Ammon's horn (tissue), 1 donor: ENCODE measurements at regions not wholly inside any gene's neighbourhood (a gene's known extent, or its start where the extent isn't known, plus 50 kb on each side); places are given as distances from the start of the nearest gene placed in this dataset.

ENCODE experiments used
- DNase-seq: peaks from one replicate; pipeline ENCODE4 v3.0.0-alpha.2; 2016; ENCODE audit warnings: low spot score

DNA sequence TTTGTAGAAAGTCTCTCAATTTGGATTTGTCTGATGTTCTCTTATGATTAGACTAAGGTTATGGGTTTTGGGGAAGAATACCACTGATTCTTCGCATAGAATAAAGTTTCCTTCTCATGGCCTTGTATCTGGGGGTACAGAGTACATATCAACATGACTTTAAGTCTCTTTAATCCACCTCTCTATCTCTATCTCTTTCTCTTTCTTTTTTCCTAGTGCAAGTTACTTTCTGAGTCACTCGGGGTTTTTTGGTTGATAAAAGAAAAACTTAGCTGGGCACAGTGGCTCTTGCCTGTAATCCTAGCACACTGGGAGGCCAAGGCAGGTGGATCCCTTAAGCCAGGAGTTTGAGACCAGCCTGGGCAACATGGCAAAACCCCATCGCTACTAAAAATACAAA is 100.1 kb upstream of the MAP4K3 start:
- no peak for DNase-seq

DNA sequence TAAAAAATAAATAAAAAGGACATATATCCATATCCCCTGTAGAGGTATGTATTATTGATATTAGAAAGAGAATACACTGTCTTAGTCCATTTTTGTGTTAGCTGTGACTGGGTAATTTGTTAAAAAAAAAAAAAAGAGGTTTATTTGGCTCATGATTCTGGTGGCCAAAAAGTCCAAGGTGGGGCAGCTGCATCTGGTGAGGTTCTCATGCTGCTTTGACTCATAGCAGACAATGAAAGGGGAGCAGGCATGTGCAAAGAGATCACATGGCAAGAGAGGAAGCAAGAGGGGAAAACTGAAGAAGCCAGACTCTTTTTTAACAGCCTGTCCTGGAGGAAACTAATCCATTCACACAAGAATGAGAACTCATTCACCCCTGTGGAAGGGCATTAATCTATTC is 101.6 kb upstream of the MAP4K3 start:
- no peak for DNase-seq

DNA sequence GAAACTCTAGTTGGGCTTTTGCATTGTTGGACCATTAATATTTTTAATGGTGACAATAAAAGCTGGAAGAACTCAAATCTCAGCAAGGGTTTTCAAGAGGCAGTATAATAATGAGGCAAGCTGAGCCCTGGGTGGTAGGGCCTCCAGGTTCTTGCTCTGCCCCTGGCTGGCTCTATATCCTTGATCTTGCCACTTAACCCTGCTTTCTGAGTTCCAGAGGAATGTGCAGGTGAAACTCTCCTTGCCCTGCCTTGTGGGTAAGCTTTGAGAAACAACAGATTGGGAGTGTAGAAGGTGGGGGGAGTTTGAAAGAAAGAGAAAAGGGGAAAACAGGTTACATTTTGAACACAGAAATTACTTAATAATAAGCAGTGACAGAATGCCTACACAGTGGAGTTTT is 103.3 kb upstream of the MAP4K3 start:
- DNase-seq: no peak

DNA sequence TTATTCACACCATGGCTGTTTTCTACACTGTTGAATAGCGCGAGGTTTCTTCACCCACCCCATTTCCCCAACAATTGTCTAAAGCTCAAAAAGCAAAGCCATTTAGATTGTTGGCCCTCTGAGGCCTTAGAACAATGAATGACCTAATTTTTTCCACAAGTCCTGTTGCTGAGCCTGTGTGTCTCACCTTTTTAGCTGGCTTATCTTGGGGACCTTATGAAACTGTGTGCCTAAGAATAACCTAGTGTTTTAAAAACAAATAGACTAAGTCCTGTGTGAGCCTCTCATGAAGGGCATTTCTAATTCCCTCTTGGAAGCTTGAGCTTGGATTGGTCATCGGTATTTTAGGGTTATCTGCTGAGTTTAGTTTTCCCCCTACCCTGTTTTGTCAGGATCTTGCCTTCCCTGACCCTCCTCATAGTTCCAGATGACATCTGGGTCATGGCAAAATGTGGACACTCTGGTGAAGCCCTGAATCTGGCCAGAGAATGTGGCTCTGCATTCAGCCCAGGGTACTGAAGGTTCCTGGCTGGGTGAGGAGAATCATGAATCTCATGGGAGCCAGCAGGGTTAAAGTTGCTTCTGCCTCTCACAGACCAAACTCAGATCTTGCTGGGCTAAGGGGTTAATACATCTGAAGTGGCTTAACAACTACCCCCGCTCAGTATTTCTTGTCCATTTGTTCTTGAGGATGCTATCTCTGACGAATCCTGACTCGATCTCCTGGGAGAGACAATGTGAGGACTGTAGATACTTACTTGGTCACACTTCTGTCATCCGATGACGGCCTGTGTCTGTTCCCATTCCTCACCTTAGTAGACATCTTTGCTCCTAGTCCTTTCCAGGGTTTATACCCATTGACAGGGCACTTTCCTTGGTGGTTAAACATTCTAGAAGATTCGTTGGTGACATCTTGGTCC is 104.2 kb upstream of the MAP4K3 start:
- no peak for DNase-seq

DNA sequence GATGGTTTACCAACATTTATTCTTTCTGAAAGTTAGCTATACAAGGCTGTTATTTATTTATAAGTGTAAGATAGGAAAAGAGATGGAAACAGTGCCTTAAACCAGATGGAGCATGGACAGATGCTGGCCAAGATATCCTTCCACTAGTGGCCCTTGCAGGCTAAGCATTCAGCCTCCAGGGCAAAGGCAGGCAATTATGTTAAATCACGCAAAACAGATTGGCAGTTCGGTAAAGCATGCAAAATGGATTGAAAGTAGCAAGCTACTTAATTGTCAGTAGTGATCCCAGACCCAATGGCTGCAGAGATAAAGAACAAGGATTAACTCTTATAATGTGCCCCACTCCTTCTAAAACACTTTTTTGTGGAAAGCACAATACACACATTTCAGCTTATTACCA is 105.4 kb upstream of the MAP4K3 start:
- DNase-seq: no peak

DNA sequence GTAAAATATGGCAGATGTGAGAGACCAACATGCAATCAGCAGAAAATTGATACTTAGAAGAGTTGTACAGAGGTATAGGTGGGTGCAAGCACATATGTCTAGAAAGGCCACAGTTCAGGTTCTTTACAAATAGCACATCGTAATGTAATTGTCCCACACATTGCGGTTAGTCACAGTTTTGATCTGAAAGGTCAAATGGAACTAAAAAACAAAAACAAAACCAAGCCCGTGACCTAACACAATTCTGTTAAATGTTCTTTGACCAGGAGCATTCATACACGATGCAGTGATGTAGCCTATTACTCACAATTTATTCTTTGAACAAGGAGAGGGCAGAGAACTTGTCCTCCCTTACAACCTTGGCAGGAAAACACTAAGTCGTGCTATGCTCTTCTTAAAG is 108.9 kb upstream of the MAP4K3 start:
- no peak for DNase-seq

DNA sequence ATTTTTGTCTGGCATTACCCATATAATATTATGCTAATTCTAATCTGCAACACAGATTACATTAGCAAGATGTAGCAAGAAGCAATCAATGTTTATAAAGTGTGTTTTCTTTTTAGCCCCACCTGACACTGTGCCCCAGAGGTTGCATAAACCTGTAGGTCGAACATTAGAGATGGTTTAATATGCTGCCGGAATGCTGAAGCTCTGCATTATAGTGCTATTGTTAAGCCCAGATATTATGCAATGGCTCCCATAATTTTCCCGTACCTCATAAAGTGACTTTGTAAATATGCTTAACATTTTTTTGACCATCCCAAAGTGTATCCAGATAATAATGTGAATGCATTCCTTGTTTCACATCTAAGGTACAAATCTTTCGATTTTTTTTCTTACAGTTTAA is 109.3 kb upstream of the MAP4K3 start:
- DNase-seq: no peak

DNA sequence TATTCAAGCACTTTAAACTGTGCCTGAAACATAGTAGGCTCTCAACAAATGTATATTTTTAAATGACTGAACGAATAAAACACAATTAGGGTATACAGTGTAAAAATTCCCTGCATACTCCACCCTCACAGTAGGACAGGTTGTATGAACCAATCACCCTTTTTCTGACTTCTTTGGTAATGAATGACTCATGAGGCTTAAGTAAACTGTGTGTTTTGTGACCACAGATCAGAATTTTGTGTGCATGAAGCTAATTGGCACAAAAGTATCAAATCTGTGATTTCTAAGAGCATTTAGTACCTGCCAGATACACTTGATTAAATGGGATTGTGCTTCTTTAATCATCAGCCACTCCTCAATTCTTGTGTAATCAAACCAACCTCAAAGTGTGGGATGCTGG is 109.9 kb upstream of the MAP4K3 start:
- DNase-seq: no peak

DNA sequence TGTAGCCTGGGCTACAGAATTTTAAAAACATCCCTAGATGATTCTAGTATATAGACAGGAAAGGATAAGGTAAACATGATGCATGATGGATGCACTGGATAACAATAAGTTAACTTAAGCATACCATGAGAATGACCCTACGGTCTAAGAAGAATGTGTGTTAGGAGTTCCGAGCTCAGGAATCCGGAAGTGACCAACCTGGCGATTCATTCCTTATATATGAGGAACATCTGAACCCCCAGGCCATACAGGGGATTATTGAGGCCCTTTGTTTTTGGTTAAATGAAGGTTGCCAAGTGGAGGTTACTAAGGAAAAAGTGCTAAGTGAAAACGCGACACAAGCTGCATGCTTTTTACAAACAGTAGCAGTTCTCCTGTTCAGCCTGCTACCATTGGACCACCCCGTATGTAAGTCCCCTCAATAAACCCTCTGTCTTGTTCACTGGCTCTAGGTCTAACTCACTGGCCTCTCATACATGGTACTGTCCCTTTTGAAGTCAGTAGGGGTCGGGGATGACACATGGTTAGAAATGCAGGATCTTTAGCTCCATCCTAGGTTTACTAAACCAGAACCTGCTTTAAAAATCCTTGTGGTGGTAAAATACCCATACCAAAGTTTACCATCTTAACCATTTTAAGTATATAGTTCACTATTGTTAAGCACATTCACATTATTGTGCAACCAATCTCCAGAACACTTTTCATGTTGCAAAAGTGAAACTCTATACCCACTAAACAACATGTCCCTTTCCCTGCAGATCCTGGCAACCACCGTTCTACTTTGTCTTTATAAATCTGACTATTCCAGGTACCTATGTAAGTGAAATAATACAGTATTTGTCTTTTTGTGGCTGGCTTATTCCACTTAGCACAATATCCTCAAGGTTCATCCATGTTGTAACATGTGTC is 111.0 kb upstream of the MAP4K3 start:
- no peak for DNase-seq

DNA sequence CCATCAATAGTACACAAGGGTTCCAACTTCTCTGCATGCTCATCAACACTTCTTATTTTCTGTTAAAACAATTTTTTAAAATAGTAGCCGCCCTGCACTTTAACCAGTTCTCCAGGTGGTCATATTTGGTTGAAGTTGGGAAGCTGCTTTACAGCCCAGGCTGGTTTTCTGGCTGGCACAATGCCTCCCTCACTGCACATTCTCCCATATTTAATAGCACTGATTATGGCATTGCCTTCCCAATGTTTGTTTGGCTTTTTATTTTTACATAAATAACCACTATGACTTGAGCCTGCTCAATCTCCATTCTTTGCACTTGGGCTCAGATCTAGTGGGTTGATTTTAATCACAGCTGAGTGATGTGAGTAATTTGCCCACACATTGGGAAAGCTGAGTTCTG is 111.9 kb upstream of the MAP4K3 start:
- no peak for DNase-seq

DNA sequence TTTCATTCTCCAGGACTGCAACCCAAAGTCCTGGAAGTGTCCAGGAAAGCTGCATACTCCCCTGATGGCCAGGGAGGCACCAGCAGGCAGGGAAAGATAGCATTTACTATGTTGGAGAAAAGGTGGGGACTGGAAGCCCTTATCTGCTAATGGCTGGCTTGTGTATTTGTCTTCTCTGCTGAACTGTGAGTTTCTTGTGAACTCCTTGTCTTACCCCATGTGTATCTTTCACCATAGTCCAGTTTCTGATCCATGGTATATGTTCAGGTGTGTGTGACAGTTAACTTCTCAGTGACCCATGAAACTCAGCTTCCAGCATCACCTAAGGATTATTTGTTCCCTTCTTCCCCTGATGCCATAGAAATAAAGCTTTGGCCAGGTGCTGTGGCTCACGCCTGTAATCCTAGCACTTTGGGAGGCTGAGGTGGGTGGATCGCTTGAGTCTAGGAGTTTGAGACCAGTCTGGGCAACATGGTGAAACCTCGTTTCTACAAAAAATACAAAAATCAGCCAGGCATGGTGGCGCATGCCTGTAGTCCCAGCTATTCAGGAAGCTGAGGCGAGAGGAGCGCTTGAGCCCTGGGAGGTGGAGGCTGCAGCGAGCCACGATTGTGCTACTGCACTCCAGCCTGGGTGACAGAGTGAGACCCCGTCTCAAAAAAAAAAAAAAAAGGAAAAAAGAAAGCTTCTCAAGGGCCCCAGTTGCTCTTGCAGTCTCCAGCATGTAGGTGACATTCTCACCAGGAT is 112.8 kb upstream of the MAP4K3 start:
- no peak for DNase-seq

DNA sequence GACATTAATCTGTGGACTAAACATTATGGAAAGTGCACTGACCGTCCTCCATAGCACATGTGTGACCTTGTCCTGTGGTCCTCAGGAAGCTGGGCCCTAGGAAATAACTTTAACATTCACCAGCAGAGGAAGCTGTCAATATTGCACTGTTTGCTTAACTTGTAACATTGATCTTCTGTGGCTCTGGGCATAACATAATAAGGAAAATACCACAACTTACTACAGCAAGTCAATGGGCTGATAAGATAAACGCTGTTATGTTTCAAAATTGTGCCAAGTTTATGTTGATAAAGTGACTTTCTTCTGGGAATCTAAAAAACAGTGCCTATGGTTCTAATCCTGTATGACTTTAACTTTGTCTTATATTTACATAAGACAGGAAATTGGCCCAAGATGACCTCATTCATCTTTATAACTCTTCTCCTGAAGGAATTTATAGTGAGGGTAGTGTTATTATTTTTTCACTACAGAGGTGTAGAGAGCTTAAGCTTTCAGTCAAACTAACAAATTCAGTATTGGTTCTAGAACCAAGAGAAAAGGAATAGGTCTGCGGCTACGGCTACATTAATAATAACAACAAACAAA is 113.7 kb upstream of the MAP4K3 start:
- DNase-seq: no peak

DNA sequence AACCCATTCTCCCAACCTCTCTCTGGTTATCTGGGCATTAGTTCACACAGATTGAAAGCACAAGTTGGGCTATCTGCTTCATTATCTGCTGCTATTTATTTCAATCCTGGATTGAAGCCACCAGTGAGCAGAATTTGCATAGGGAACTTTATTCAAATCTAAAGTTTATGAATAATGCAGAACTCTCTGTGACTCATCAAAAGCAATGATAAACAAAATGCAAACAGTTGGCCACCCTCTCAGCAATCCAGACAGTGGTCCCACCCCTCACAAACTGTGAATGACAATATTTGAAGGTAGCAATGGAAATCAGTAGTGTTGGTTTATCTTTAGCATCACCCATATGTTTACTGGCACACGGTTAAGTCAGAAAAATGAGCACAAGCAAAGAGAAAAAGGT is 106.8 kb upstream of the TMEM178A start:
- DNase-seq: no peak

DNA sequence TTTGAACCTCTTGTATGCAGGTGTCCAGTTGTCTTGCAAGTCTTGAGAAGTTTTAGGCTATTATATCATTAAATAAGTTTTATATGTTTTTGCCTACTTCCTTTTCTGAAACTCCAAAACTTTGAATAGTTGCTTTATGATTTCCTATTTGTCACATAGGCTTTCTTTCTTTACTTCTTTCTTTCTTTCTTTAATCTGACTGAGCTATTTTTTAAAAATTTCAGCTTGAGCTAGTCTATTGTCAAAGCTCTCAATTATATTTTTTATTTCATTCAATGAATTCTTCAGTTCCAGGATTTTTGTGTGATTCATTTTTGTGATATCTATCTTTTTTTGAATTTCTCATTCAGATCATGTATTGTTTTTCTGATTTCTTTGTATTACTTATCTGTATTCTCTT is 102.1 kb upstream of the TMEM178A start:
- no peak for DNase-seq

DNA sequence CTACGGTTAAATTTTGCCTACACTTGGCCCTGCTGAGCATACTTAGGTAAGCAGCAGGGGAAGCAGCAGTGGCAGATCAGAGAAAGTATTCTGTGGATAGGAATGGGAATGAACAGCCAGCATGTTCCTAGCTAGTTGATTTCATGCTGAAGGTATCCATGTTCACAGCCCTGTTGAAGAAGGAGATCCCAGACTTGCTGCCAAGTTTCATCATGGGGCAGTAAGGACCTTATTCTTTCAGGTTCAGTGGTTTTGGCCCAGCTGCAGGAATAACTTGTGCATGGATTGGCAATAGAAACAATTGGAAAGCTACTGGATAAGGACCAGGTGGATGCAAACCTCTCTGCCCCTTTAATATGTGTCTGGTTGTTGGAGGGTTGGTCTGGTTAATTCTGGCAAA is 98.2 kb upstream of the TMEM178A start:
- no peak for DNase-seq

DNA sequence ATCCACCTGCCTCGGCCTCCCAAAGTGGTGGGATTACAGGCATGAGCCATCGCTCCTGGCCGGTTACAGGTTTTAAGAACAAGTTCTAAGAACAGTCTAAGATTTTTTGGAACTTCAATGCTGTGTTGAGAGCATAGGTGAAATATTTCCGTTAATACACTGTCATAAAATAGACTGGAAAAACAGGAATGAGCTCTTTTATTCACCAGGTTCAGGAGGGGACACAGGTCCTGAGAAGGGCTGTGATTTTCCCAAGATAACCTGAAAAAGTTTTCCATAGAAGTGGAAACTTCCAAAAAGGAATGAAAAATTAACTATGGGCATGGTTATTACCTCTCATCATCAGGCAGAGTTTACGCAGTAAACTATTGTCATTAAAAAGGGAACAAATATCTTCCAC is 97.6 kb upstream of the TMEM178A start:
- DNase-seq: no peak

DNA sequence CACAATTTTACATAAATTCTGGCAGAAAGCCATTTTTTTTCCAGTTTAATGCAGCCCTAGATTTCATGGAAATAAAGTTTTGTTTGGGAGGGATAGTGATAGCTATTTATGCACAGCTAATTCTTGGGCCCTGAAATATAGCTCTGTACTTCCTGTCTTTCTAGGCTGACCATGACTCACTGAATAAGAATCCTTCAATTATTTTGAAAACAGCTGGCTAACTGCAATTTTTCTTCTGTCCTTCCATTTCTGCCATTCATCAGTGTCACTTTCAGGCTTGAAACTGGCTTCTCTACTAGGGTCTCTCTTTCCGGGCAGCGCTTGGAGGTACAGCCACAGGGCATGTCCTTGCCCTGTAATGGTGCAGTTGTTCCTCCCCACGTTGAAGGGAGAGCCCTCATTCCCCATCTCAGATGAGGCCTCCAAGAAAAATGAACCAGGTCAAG is 97.1 kb upstream of the TMEM178A start:
- no peak for DNase-seq

DNA sequence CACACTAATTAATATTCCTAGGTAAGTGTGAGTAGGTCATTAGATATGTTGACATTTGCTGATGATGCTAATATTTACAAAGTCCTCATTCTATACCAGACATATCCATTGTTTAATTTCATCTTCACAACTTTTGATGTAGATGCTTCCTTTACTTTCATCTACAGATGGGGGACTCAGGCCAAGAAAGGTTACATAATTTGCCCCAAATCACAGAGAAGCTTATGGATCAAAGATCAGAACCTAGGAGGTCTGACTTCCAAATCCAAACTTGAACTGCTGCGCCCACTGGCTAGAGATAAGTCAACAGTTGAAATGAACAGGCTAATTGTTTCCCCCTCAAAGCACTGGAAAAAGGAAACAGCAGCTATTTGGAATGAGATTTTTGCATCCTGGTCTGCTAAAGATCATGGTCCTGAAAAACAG is 95.6 kb upstream of the TMEM178A start:
- no peak for DNase-seq

DNA sequence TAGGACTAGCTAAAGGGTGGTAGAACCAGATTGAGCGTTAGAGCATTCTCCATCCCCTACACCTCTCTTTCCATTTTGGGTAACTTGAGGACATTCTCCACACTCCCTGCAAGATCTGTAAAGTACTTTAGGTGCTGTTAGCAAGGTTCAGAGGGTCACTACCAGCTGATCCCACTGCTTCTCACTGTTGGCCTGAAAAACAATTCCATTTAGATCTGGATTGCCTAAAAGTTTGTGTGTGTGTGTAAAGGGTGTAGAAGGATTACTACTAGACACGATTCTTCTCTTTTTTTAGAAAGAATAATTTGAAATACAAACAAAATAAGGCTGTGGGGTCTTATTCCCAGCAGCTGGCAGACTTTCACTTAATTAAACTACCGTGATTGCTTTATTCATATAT is 95.1 kb upstream of the TMEM178A start:
- DNase-seq: no peak

DNA sequence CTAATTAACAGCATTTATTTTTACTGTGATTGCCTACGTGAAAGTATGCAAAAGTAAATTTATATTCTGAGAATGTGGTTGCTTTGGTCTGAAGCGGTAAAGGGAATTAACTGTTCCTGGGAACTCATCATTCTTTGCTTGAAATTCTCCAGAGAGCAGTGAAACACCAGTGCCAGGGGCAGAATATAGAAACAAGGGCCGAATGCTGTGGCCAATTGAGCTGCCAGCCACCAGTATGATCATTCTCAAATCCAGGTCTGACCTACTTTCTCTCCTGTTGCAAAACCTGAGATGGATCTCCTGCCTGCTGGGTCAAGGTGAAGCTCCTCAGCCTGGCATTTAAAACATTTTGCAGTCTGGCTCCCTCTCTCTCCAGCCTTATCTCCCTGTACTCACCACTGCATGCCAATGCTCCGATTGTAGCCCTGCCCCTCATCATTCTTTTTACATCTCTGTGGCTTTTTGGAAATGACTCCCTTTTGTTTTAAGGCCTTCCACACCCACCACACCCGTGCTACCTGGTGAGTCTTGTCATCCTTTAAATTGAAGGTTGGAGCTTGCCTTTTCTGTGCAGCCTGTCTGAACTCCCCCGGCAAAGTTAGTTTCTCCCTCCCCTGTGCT is 94.5 kb upstream of the TMEM178A start:
- no peak for DNase-seq

DNA sequence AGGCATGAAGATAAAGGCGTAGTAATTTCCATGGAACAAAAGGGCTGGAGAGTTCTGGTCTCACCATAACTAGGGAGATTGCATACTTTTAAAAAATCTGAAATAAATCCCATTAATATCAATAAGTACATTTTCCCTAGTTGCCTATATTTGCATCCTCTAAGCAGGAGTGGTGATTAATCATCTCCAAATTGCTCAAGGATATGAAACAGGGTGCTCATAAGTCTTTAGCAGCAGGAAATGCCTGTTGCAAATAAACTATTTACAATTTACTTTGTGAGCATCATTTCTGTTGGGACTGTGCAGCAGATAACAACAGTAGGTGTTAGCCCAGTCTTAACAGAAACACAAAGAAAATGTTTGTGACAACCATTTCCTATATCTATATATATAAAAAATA is 92.4 kb upstream of the TMEM178A start:
- no peak for DNase-seq

DNA sequence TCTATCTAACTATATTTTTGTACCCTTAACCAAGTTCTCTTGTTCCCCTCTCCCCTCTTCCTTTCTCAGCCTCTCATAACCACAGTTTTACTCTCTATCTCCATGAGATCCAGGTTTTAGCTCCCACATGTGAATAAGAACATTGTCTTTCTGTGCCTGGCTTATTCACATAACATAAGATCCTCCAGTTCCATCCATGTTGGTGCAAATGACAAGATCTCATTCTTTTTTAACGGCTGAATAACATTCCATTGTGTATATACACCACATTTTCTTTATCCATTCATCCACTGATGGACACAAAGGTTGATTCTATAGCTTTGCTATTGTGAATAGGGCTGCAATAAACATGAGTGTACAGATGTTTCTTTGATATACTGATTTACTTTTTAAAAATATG is 83.9 kb upstream of the TMEM178A start:
- DNase-seq: no peak
